Panc1 (cell line): ENCODE measurements at regions not wholly inside any gene's neighbourhood (a gene's known extent, or its start where the extent isn't known, plus 50 kb on each side); places are given as distances from the start of the nearest gene placed in this dataset.

Source experiments
- CTCF ChIP-seq: fragments of 450-650 bp; IDR thresholded peaks from 2 replicates; pipeline ENCODE4 v1.5.1; 2017; ENCODE audit warnings: mild to moderate bottlenecking
- POLR2AphosphoS5 ChIP-seq: IDR thresholded peaks from 2 replicates; pipeline ENCODE4 v1.6.1; 2012; ENCODE audit warnings: mild to moderate bottlenecking, low read depth, low read length, moderate library complexity
- SIN3A ChIP-seq: IDR thresholded peaks from 2 replicates; pipeline ENCODE4 v1.6.1; 2012; ENCODE audit warnings: low read depth, mild to moderate bottlenecking, low read length, moderate library complexity, borderline replicate concordance; ENCODE audit not compliant: insufficient read depth
- TCF7L2 ChIP-seq: IDR thresholded peaks from 2 replicates; pipeline ENCODE4 v1.6.1; 2011; ENCODE audit warnings: mild to moderate bottlenecking, low read depth, low read length, inconsistent platforms
- TF ChIP-seq, protein P1 (sequence below), 2 experiments: IDR thresholded peaks; 2 replicates each; pipeline ENCODE4 v1.6.1; 2011 to 2012; ENCODE audit warnings: low read depth in 2 of 2, control low read depth in 1 of 2, low read length in 1 of 2, mild to moderate bottlenecking in 1 of 2, moderate library complexity in 1 of 2; ENCODE audit not compliant: insufficient read depth in 1 of 2

GRCh38 chr1:98355656-98356383, 305.7 kb upstream of the SNX7 start:
- TF ChIP-seq CTCF (no peak), SIN3A (no peak), POLR2AphosphoS5 (no peak), TCF7L2 (no peak)
- TF ChIP-seq, protein P1, sequence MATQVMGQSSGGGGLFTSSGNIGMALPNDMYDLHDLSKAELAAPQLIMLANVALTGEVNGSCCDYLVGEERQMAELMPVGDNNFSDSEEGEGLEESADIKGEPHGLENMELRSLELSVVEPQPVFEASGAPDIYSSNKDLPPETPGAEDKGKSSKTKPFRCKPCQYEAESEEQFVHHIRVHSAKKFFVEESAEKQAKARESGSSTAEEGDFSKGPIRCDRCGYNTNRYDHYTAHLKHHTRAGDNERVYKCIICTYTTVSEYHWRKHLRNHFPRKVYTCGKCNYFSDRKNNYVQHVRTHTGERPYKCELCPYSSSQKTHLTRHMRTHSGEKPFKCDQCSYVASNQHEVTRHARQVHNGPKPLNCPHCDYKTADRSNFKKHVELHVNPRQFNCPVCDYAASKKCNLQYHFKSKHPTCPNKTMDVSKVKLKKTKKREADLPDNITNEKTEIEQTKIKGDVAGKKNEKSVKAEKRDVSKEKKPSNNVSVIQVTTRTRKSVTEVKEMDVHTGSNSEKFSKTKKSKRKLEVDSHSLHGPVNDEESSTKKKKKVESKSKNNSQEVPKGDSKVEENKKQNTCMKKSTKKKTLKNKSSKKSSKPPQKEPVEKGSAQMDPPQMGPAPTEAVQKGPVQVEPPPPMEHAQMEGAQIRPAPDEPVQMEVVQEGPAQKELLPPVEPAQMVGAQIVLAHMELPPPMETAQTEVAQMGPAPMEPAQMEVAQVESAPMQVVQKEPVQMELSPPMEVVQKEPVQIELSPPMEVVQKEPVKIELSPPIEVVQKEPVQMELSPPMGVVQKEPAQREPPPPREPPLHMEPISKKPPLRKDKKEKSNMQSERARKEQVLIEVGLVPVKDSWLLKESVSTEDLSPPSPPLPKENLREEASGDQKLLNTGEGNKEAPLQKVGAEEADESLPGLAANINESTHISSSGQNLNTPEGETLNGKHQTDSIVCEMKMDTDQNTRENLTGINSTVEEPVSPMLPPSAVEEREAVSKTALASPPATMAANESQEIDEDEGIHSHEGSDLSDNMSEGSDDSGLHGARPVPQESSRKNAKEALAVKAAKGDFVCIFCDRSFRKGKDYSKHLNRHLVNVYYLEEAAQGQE (IDR thresholded peaks at IDR 0.05; ENCODE audit: insufficient read depth in 1 of 2, low read depth in 2 of 2, low read length in 1 of 2), result no peak
